GM23248 (cell line): ENCODE measurements at regions not wholly inside any gene's neighbourhood (a gene's known extent, or its start where the extent isn't known, plus 50 kb on each side); places are given as distances from the start of the nearest gene placed in this dataset.

Source experiments
- DNase-seq: peaks from one replicate; pipeline ENCODE4 v3.0.0-alpha.2; 2015
- H2AFZ ChIP-seq: fragments of 200-600 bp; sonication (generic); 2 replicates; pipeline ENCODE4 v1.6.1; 2016; ENCODE audit warnings: antibody characterized with exemption
- H3F3A ChIP-seq: fragments of 200-600 bp; sonication (generic); 2 replicates; pipeline ENCODE4 v1.6.1; 2016; ENCODE audit warnings: mild to moderate bottlenecking, antibody characterized with exemption, mixed run types; ENCODE audit not compliant: insufficient read depth
- H3K27ac ChIP-seq: fragments of 200-600 bp; sonication (generic); 2 replicates; pipeline ENCODE4 v1.5.1; 2016; ENCODE audit warnings: mild to moderate bottlenecking
- H3K27me3 ChIP-seq: fragments of 200-600 bp; sonication (generic); replicated peaks from 2 replicates; pipeline ENCODE4 v1.6.1; 2016; ENCODE audit warnings: mild to moderate bottlenecking; ENCODE audit not compliant: insufficient read depth
- H3K36me3 ChIP-seq: fragments of 200-600 bp; sonication (generic); 2 replicates; pipeline ENCODE4 v1.6.1; 2016; ENCODE audit warnings: low read depth, mild to moderate bottlenecking
- H3K4me1 ChIP-seq: fragments of 200-600 bp; sonication (generic); 2 replicates; pipeline ENCODE4 v1.6.1; 2016; ENCODE audit warnings: mild to moderate bottlenecking; ENCODE audit not compliant: insufficient read depth
- H3K4me2 ChIP-seq: fragments of 200-600 bp; sonication (generic); one replicate; pipeline ENCODE4 v1.6.1; 2016; ENCODE audit warnings: mild to moderate bottlenecking; ENCODE audit not compliant: unreplicated experiment
- H3K4me3 ChIP-seq: fragments of 200-600 bp; sonication (generic); 2 replicates; pipeline ENCODE4 v1.5.1; 2016; ENCODE audit warnings: mild to moderate bottlenecking
- H3K79me2 ChIP-seq: fragments of 200-600 bp; sonication (generic); 2 replicates; pipeline ENCODE4 v1.6.1; 2016; ENCODE audit warnings: mild to moderate bottlenecking; ENCODE audit not compliant: insufficient read depth
- H3K9ac ChIP-seq: fragments of 200-600 bp; sonication (generic); 2 replicates; pipeline ENCODE4 v1.6.1; 2016; ENCODE audit warnings: mild to moderate bottlenecking
- H3K9me2 ChIP-seq: fragments of 200-600 bp; sonication (generic); 2 replicates; pipeline ENCODE4 v1.6.1; 2016; ENCODE audit warnings: mixed run types, mild to moderate bottlenecking, moderate library complexity; ENCODE audit not compliant: insufficient read depth
- H3K9me3 ChIP-seq: fragments of 200-600 bp; sonication (generic); one replicate; pipeline ENCODE4 v1.6.1; 2017; ENCODE audit warnings: low read depth
- H4K20me1 ChIP-seq: fragments of 200-600 bp; sonication (generic); 2 replicates; pipeline ENCODE4 v1.6.0; 2016; ENCODE audit not compliant: insufficient read depth
- EZH2 ChIP-seq: fragments of 200-600 bp; sonication (generic); IDR thresholded peaks from 2 replicates; pipeline ENCODE4 v1.6.1; 2018; ENCODE audit warnings: antibody characterized with exemption, mild to moderate bottlenecking; ENCODE audit not compliant: insufficient read depth, poor library complexity, severe bottlenecking
- EZH2phosphoT487 ChIP-seq: fragments of 200-600 bp; sonication (generic); IDR thresholded peaks from 2 replicates; pipeline ENCODE4 v1.6.1; 2018; ENCODE audit warnings: antibody characterized with exemption, moderate library complexity, mild to moderate bottlenecking, low read depth; ENCODE audit not compliant: insufficient read depth
- WGBS, 2 experiments: methylation state at CpG; one replicate each; pipeline ENCODE4 v1.1.6; 2015 to 2017; ENCODE audit warnings: low lambda C conversion rate in 2 of 2, low coverage in 1 of 2; ENCODE audit errors: missing lambda C conversion rate in 2 of 2; 5-methylcytosine and 5-hydroxymethylcytosine counted together
- in situ Hi-C: fragments of 300-500 bp; cut with MboI; formaldehyde crosslinking; loops from 2 replicates; pipeline ENCODE4 v1.15.0; 2020

GRCh38 chr2:120593921-120594686 lies 141.6 kb upstream of the GLI2 start:
- DNase-seq = no peak
- Histone ChIP-seq H4K20me1 (no peaks in the 10 kb centered on the region), H3F3A (peaks cover 27% of the 10 kb centered on the region)

GRCh38 chr2:120594856-120595685 lies 140.6 kb upstream of the GLI2 start:
- Histone ChIP-seq H3K9me3 (no peaks in the 10 kb centered on the region), H3K27me3 (no peaks in the 10 kb centered on the region), H3K79me2 (no peaks in the 10 kb centered on the region), H3K4me3 (no peak overlapping the region), H2AFZ (no peak overlapping the region), H3F3A (peaks cover 19% of the 10 kb centered on the region), H3K9ac (no peak overlapping the region), H3K36me3 (no peaks in the 10 kb centered on the region), H3K4me2 (no peak overlapping the region), H3K27ac (no peak overlapping the region), H3K4me1 (peaks cover 32% of the 10 kb centered on the region), H4K20me1 (no peaks in the 10 kb centered on the region), H3K9me2 (no peaks in the 10 kb centered on the region)
- peak; percentile 38 for DNase-seq
- in situ Hi-C loops = no loop called here
- 63 to 69% methylated on average over 6 to 8 of the region's 8 CpGs for WGBS, 2 experiments
- TF ChIP-seq EZH2phosphoT487 = no peak
- TF ChIP-seq EZH2 = no peak

More at GRCh38 chr2:120593921-120594686, 141.6 kb upstream of the GLI2 start:
- Histone ChIP-seq H3K27ac (no peak overlapping the region), H2AFZ (no peak overlapping the region), H3K4me3 (no peak overlapping the region), H3K9me3 (no peaks in the 10 kb centered on the region), H3K79me2 (no peaks in the 10 kb centered on the region), H3K4me2 (no peak overlapping the region), H3K9me2 (no peaks in the 10 kb centered on the region), H3K36me3 (no peaks in the 10 kb centered on the region), H3K27me3 (no peaks in the 10 kb centered on the region), H3K4me1 (peaks cover 41% of the 10 kb centered on the region), H3K9ac (no peak overlapping the region)
- WGBS, 2 experiments = 88 to 93% methylated on average over 9 of the region's 9 CpGs
- TF ChIP-seq EZH2 (no peak), EZH2phosphoT487 (no peak)
- in situ Hi-C loops = no loop called here

- H3K9me3 ChIP-seq = no peaks in the 10 kb centered on the region
- in situ Hi-C loops = no loop called here
- no peaks in the 10 kb centered on the region for H3K36me3 ChIP-seq
- H3K9me2 ChIP-seq = no peaks in the 10 kb centered on the region
- peaks cover 26% of the 10 kb centered on the region for H3K4me1 ChIP-seq
- H4K20me1 ChIP-seq = no peaks in the 10 kb centered on the region
- H3K4me2 ChIP-seq = no peak overlapping the region
- H3K9ac ChIP-seq = no peak overlapping the region
- no peak overlapping the region for H3K27ac ChIP-seq
- peaks cover 15% of the 10 kb centered on the region for H3F3A ChIP-seq
- H3K79me2 ChIP-seq = no peaks in the 10 kb centered on the region
- DNase-seq = no peak
- no peak for TF ChIP-seq EZH2
- no peak for TF ChIP-seq EZH2phosphoT487
- H2AFZ ChIP-seq = no peak overlapping the region
- H3K27me3 ChIP-seq = no peaks in the 10 kb centered on the region
- WGBS, 2 experiments = 97 to 100% methylated on average over 1 of the region's 1 CpG
- H3K4me3 ChIP-seq = no peak overlapping the region
Measured at GRCh38 chr2:120595739-120596138, 139.9 kb upstream of the GLI2 start.

GRCh38 chr2:120596191-120596811 lies 139.4 kb upstream of the GLI2 start:
- Histone ChIP-seq H3K4me3 (no peak overlapping the region), H4K20me1 (no peaks in the 10 kb centered on the region), H3K36me3 (no peaks in the 10 kb centered on the region), H3K4me2 (peak overlapping the region; percentile 55), H3K27me3 (no peaks in the 10 kb centered on the region), H2AFZ (peak overlapping the region; percentile 69), H3K9ac (peak overlapping the region; percentile 67), H3K27ac (peak overlapping the region; percentile 88), H3K9me3 (no peaks in the 10 kb centered on the region), H3F3A (peaks cover 15% of the 10 kb centered on the region), H3K4me1 (peaks cover 23% of the 10 kb centered on the region), H3K9me2 (no peaks in the 10 kb centered on the region), H3K79me2 (no peaks in the 10 kb centered on the region)
- in situ Hi-C loops = no loop called here
- peak; percentile 42 for DNase-seq
- TF ChIP-seq EZH2phosphoT487 (no peak), EZH2 (no peak)
- 24 to 31% methylated on average over 16 of the region's 16 CpGs for WGBS, 2 experiments
